Mesenchymal stem cell (in vitro differentiated cells and primary cell): ENCODE measurements at regions not wholly inside any gene's neighbourhood (a gene's known extent, or its start where the extent isn't known, plus 50 kb on each side); places are given as distances from the start of the nearest gene placed in this dataset.
"Not testable (repeated sequence)": the region's sequence is repeated elsewhere in the genome, so short reads cannot be mapped to it uniquely, and the experiment has no call there.

Experiments used
- DNase-seq: peaks from one replicate; pipeline ENCODE4 v3.0.0-alpha.2; 2013
- H2AFZ ChIP-seq: one replicate; pipeline ENCODE4 v1.6.1; 2013; ENCODE audit warnings: low read depth, mild to moderate bottlenecking, control low read depth, inconsistent platforms, low read length, moderate library complexity
- H2AK5ac ChIP-seq: 2 replicates; pipeline ENCODE4 v1.6.1; 2013; ENCODE audit warnings: low read length, moderate library complexity, mild to moderate bottlenecking, inconsistent platforms; ENCODE audit not compliant: severe bottlenecking
- H2BK120ac ChIP-seq: one replicate; pipeline ENCODE4 v1.6.1; 2013; ENCODE audit warnings: low read depth, mild to moderate bottlenecking, inconsistent platforms, low read length, moderate library complexity
- H2BK12ac ChIP-seq, 2 experiments: one replicate each; pipeline ENCODE4 v1.6.1; 2013; ENCODE audit warnings: inconsistent platforms in 2 of 2, low read length in 2 of 2, mild to moderate bottlenecking in 2 of 2, moderate library complexity in 2 of 2, control low read depth in 1 of 2
- H2BK15ac ChIP-seq: one replicate; pipeline ENCODE4 v1.6.1; 2013; ENCODE audit warnings: mild to moderate bottlenecking, low read depth, inconsistent platforms; ENCODE audit not compliant: poor library complexity, severe bottlenecking
- H2BK5ac ChIP-seq: 2 replicates; pipeline ENCODE4 v1.6.1; 2013; ENCODE audit warnings: low read depth, mild to moderate bottlenecking, low read length, control low read depth, inconsistent platforms; ENCODE audit not compliant: poor library complexity, severe bottlenecking
- H3K14ac ChIP-seq, 2 experiments: one replicate each; pipeline ENCODE4 v1.6.1; 2013; ENCODE audit warnings: inconsistent platforms in 2 of 2, low read length in 2 of 2, control low read depth in 1 of 2, mild to moderate bottlenecking in 1 of 2, moderate library complexity in 1 of 2
- H3K18ac ChIP-seq, 2 experiments: one replicate each; pipeline ENCODE4 v1.6.1; 2013; ENCODE audit warnings: inconsistent platforms in 2 of 2, low read length in 2 of 2, control low read depth in 1 of 2, low read depth in 1 of 2, mild to moderate bottlenecking in 1 of 2
- H3K23ac ChIP-seq, 2 experiments: one replicate each; pipeline ENCODE4 v1.6.1; 2013; ENCODE audit warnings: inconsistent platforms in 2 of 2, low read length in 2 of 2, mild to moderate bottlenecking in 2 of 2, moderate library complexity in 2 of 2, control low read depth in 1 of 2
- H3K27ac ChIP-seq: 2 replicates; pipeline ENCODE4 v1.5.1; 2013; ENCODE audit warnings: mild to moderate bottlenecking, moderate library complexity, low read length, control low read depth, inconsistent platforms; ENCODE audit not compliant: poor library complexity, severe bottlenecking
- H3K27me3 ChIP-seq, 2 experiments: 2 replicates each; pipeline versions ENCODE4 v1.6.1 to v1.7.0; 2013; ENCODE audit warnings: low read length in 2 of 2, mild to moderate bottlenecking in 2 of 2, moderate library complexity in 2 of 2, control low read depth in 1 of 2, inconsistent platforms in 1 of 2; ENCODE audit not compliant: control insufficient read depth in 1 of 2, insufficient read depth in 1 of 2
- H3K36me3 ChIP-seq, 2 experiments: 2 replicates each; pipeline versions ENCODE4 v1.6.1 to v1.7.0; 2013; ENCODE audit warnings: low read length in 2 of 2, control low read depth in 1 of 2, inconsistent platforms in 1 of 2, low read depth in 1 of 2, mild to moderate bottlenecking in 1 of 2; ENCODE audit not compliant: insufficient read depth in 2 of 2, control insufficient read depth in 1 of 2
- H3K4ac ChIP-seq, 2 experiments: one replicate each; pipeline ENCODE4 v1.6.1; 2013; ENCODE audit warnings: inconsistent platforms in 2 of 2, low read length in 2 of 2, mild to moderate bottlenecking in 2 of 2, moderate library complexity in 2 of 2, control low read depth in 1 of 2, low read depth in 1 of 2
- H3K4me1 ChIP-seq: 2 replicates; pipeline ENCODE4 v1.6.1; 2013; ENCODE audit warnings: low read depth, low read length, control low read depth; ENCODE audit not compliant: control insufficient read depth, insufficient read depth
- H3K4me2 ChIP-seq: 2 replicates; pipeline ENCODE4 v1.6.1; 2013; ENCODE audit warnings: low read length, mild to moderate bottlenecking, inconsistent platforms; ENCODE audit not compliant: poor library complexity, severe bottlenecking
- H3K4me3 ChIP-seq, 2 experiments: 2 replicates each; pipeline versions ENCODE4 v1.5.1 to v1.7.0; 2013; ENCODE audit warnings: low read length in 2 of 2, mild to moderate bottlenecking in 2 of 2, control low read depth in 1 of 2, low read depth in 1 of 2; ENCODE audit not compliant: insufficient read depth in 1 of 2
- H3K79me1 ChIP-seq: replicated peaks from 2 replicates; pipeline ENCODE4 v1.6.1; 2013; ENCODE audit warnings: mild to moderate bottlenecking, control low read depth, low read length, inconsistent platforms; ENCODE audit not compliant: poor library complexity, severe bottlenecking
- H3K9ac ChIP-seq: 2 replicates; pipeline ENCODE4 v1.7.0; 2013; ENCODE audit warnings: mild to moderate bottlenecking, low read length, moderate library complexity
- H3K9me3 ChIP-seq: 2 replicates; pipeline ENCODE4 v1.7.0; 2013; ENCODE audit warnings: mild to moderate bottlenecking, low read length; ENCODE audit not compliant: control insufficient read depth
- H4K8ac ChIP-seq: one replicate; pipeline ENCODE4 v1.6.1; 2013; ENCODE audit warnings: inconsistent platforms, mild to moderate bottlenecking, low read length, moderate library complexity
- H4K91ac ChIP-seq: one replicate; pipeline ENCODE4 v1.6.1; 2013; ENCODE audit warnings: mild to moderate bottlenecking, low read length, inconsistent platforms
- WGBS: methylation state at CpG from one replicate; pipeline ENCODE4 v1.1.7; 2013; ENCODE audit warnings: mixed read lengths; 5-methylcytosine and 5-hydroxymethylcytosine counted together

GRCh38 chr5:124986170-124986569 is 239.7 kb upstream of the ZNF608 start:
- Histone ChIP-seq H3K27me3 (no peaks in the 10 kb centered on the region), H4K91ac (no peak overlapping the region), H3K36me3 (no peaks in the 10 kb centered on the region), H3K23ac (no peak overlapping the region), H3K18ac (no peak overlapping the region), H3K4me2 (no peak overlapping the region), H2BK12ac (no peak overlapping the region), H2BK5ac (no peak overlapping the region), H3K4me1 (peaks cover 7% of the 10 kb centered on the region), H2BK120ac (no peak overlapping the region), H3K4ac (no peak overlapping the region), H3K9me3 (peaks cover 21% of the 10 kb centered on the region), H3K4me3 (no peak overlapping the region), H4K8ac (no peak overlapping the region), H3K27ac (no peak overlapping the region), H2AFZ (no peak overlapping the region), H3K14ac (no peak overlapping the region), H3K79me1 (no peaks in the 10 kb centered on the region), H2AK5ac (no peak overlapping the region), H2BK15ac (no peak overlapping the region), H3K9ac (no peak overlapping the region)
- DNase-seq, result no peak
- WGBS, result 100% methylated on average over 1 of the region's 3 CpGs

GRCh38 chr5:124986667-124987066 is 240.2 kb upstream of the ZNF608 start:
- Histone ChIP-seq H3K18ac (no peak overlapping the region), H3K27ac (no peak overlapping the region), H2BK12ac (no peak overlapping the region), H3K4me3 (no peak overlapping the region), H2BK120ac (no peak overlapping the region), H3K36me3 (no peaks in the 10 kb centered on the region), H2AFZ (no peak overlapping the region), H2AK5ac (no peak overlapping the region), H2BK5ac (no peak overlapping the region), H3K14ac (no peak overlapping the region), H3K4me1 (peaks cover 4% of the 10 kb centered on the region), H3K4me2 (no peak overlapping the region), H3K23ac (no peak overlapping the region), H4K91ac (no peak overlapping the region), H3K9ac (no peak overlapping the region), H3K79me1 (no peaks in the 10 kb centered on the region), H4K8ac (no peak overlapping the region), H3K9me3 (peaks cover 21% of the 10 kb centered on the region), H3K4ac (no peak overlapping the region), H3K27me3 (no peaks in the 10 kb centered on the region), H2BK15ac (no peak overlapping the region)
- no peak for DNase-seq
- WGBS, result 93% methylated on average over 1 of the region's 3 CpGs

GRCh38 chr5:124987786-124988185 is 241.3 kb upstream of the ZNF608 start:
- not testable (repeated sequence) for H4K91ac ChIP-seq, H3K9ac ChIP-seq, H3K4me3 ChIP-seq, H2BK12ac ChIP-seq, DNase-seq, H3K79me1 ChIP-seq, H2AFZ ChIP-seq, H3K18ac ChIP-seq, H3K4me2 ChIP-seq, H3K4ac ChIP-seq, H3K36me3 ChIP-seq, H2AK5ac ChIP-seq, H3K4me1 ChIP-seq, H3K27me3 ChIP-seq, H3K23ac ChIP-seq, H2BK5ac ChIP-seq, H4K8ac ChIP-seq, H2BK120ac ChIP-seq, H3K27ac ChIP-seq, H2BK15ac ChIP-seq, H3K14ac ChIP-seq
- H3K9me3 ChIP-seq, result peaks cover 21% of the 10 kb centered on the region
- 93% methylated on average over 3 of the region's 3 CpGs for WGBS

DNA sequence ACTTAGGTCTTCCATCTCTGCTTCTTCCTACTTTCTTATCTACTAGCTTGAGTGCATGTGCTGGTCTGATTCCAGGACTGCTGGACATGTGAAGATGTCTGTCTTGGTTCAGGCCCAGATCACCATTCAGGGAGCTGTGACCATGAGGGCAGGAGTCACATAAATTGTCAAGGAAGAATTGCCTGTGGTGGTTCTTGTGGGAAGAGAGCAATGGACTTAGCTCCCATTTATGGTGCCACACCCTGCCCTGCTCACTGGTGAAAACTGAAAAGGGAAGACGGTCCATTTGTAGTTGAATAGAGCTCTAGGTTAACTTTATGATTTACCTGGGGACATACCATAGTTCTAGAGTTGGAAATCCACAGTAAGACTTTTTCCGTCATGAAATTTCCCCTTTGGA is 244.3 kb upstream of the ZNF608 start:
- Histone ChIP-seq H3K4me3 (no peak overlapping the region), H3K4me1 (peaks cover 2% of the 10 kb centered on the region), H3K9ac (no peak overlapping the region), H3K9me3 (peaks cover 8% of the 10 kb centered on the region), H4K91ac (no peak overlapping the region), H3K27me3 (no peaks in the 10 kb centered on the region), H2BK5ac (no peak overlapping the region), H3K14ac (no peak overlapping the region), H3K4me2 (no peak overlapping the region), H2BK12ac (no peak overlapping the region), H3K27ac (no peak overlapping the region), H3K79me1 (no peaks in the 10 kb centered on the region), H4K8ac (no peak overlapping the region), H3K18ac (no peak overlapping the region), H2BK15ac (no peak overlapping the region), H3K4ac (no peak overlapping the region), H2BK120ac (no peak overlapping the region), H3K23ac (no peak overlapping the region), H3K36me3 (no peaks in the 10 kb centered on the region), H2AFZ (no peak overlapping the region), H2AK5ac (no peak overlapping the region)
- no peak for DNase-seq
- WGBS, result 100% methylated on average over 1 of the region's 2 CpGs
